Common myeloid progenitor, CD34-positive (primary cell): ENCODE measurements at regions not wholly inside any gene's neighbourhood (a gene's known extent, or its start where the extent isn't known, plus 50 kb on each side); places are given as distances from the start of the nearest gene placed in this dataset.

Experiments used
- CTCF ChIA-PET: fragments of 350-600 bp; sonication (Branson Sonifier 250); formaldehyde crosslinking; loops from one replicate; lab custom pipeline; 2021; ENCODE audit warnings: antibody characterized with exemption; lab: Charles Lee
- POLR2A ChIA-PET: fragments of 350-600 bp; sonication (Branson Sonifier 250); formaldehyde crosslinking; loops from one replicate; lab custom pipeline; 2021; ENCODE audit warnings: antibody characterized with exemption; lab: Charles Lee
- DNase-seq, 3 donors: peaks; one replicate each; pipeline versions ENCODE4 v3.0.0 to v3.0.0-alpha.2; 2013
- H3K27ac ChIP-seq, 2 experiments: 1 replicate in 1 of 2; 2 replicates in 1 of 2; pipeline ENCODE4 v1.7.0; 2013; ENCODE audit warnings: inconsistent platforms in 2 of 2, low read length in 2 of 2, mild to moderate bottlenecking in 2 of 2, low read depth in 1 of 2, moderate library complexity in 1 of 2; ENCODE audit not compliant: severe bottlenecking in 2 of 2, insufficient read depth in 1 of 2, poor library complexity in 1 of 2
- H3K27me3 ChIP-seq, 5 experiments: replicated peaks in 2 of 5; 1 replicate in 3 of 5; 2 replicates in 2 of 5; pipeline versions ENCODE4 v1.6.1 to v1.7.0; 2013; ENCODE audit warnings: low read length in 4 of 5, mild to moderate bottlenecking in 2 of 5, moderate library complexity in 2 of 5, inconsistent platforms in 1 of 5; ENCODE audit not compliant: insufficient read depth in 5 of 5, control insufficient read depth in 4 of 5
- H3K36me3 ChIP-seq, 4 experiments: 1 replicate in 2 of 4; 2 replicates in 2 of 4; pipeline versions ENCODE4 v1.6.1 to v1.7.0; 2013; ENCODE audit warnings: low read length in 3 of 4, control low read depth in 1 of 4, mild to moderate bottlenecking in 1 of 4; ENCODE audit not compliant: control insufficient read depth in 4 of 4, insufficient read depth in 4 of 4
- H3K4me1 ChIP-seq, 4 experiments: 1 replicate in 3 of 4; 2 replicates in 1 of 4; pipeline versions ENCODE4 v1.6.1 to v1.7.1; 2013; ENCODE audit warnings: low read length in 3 of 4, mild to moderate bottlenecking in 3 of 4, control low read depth in 1 of 4, inconsistent platforms in 1 of 4, moderate library complexity in 1 of 4; ENCODE audit not compliant: control insufficient read depth in 4 of 4, insufficient read depth in 4 of 4; ENCODE audit errors: control extremely low read depth in 1 of 4
- H3K4me3 ChIP-seq, 7 experiments: 1 replicate in 4 of 7; 2 replicates in 3 of 7; pipeline versions ENCODE4 v1.5.1 to v1.7.0; 2013; ENCODE audit warnings: mild to moderate bottlenecking in 7 of 7, low read length in 6 of 7, moderate library complexity in 6 of 7, inconsistent platforms in 2 of 7, low read depth in 2 of 7, control low read depth in 1 of 7; ENCODE audit not compliant: insufficient read depth in 4 of 7, control insufficient read depth in 1 of 7; ENCODE audit errors: extremely low read depth in 1 of 7
- H3K9me3 ChIP-seq, 5 experiments: 1 replicate in 4 of 5; 2 replicates in 1 of 5; pipeline versions ENCODE4 v1.6.1 to v1.7.1; 2013; ENCODE audit warnings: low read length in 4 of 5, mild to moderate bottlenecking in 2 of 5, inconsistent platforms in 1 of 5, low read depth in 1 of 5, moderate library complexity in 1 of 5; ENCODE audit not compliant: control insufficient read depth in 4 of 5, insufficient read depth in 2 of 5; ENCODE audit errors: control extremely low read depth in 1 of 5
- WGBS: methylation state at CpG from one replicate; pipeline ENCODE4 v1.1.5; 2013; ENCODE audit not compliant: insufficient coverage; 5-methylcytosine and 5-hydroxymethylcytosine counted together

DNA sequence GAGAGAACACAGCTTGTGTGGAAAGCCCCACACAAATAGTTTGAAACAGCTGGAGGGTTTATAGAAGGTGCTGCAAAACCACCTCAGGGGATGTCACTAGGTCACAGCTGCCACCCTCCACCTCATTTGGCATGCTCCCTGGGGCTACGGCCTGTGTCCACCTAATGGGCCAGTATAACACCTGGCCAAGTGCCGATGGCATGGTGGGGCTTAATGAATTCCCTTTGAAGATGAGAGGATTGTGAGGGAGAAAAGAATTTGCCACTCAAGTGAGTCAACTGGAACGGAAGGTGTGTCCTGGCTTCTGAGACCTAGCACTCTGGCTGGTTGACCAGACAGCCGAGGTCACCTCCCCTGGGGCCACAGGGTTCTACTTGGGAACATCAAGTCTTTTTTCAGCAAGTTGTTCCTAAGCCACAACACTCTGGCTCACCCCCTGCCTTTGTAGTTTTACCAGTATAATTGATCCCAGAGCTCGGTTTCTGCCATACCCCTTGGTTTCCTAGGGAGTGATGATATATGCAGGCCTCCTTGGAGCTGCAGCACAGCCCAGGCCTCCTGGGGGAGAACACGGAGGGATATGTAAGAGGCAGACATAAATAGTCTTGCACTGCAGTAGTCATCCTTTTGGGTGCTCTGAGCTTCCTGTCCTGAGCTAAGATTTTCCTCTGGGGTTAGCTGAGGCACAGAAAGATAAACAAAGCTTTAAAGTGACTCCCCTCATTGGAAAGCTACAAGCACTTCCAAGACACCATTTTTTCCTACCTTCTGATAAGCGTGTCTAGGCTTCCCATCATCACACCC, 178.2 kb upstream of the LPP start:
- no peak for DNase-seq
- Histone ChIP-seq H3K27ac (no peak overlapping the region), H3K36me3 (no peaks in the 10 kb centered on the region), H3K4me3 (no peak overlapping the region), H3K9me3 (peaks cover 0 to 2% (median 0%) of the 10 kb centered on the region in 5 experiments), H3K27me3 (no peaks in the 10 kb centered on the region), H3K4me1 (peaks cover 12 to 41% (median 28%) of the 10 kb centered on the region in 4 experiments)
- WGBS = 96% methylated on average over 5 of the region's 7 CpGs
- CTCF ChIA-PET = interaction anchor here (1.0 to 2.2 kb wide), 3 partner anchors 9 to 27 kb away, joined by 4 to 5 read pairs (median 5); no protein-coding TSS in a partner anchor
- POLR2A ChIA-PET = no interaction called here

DNA sequence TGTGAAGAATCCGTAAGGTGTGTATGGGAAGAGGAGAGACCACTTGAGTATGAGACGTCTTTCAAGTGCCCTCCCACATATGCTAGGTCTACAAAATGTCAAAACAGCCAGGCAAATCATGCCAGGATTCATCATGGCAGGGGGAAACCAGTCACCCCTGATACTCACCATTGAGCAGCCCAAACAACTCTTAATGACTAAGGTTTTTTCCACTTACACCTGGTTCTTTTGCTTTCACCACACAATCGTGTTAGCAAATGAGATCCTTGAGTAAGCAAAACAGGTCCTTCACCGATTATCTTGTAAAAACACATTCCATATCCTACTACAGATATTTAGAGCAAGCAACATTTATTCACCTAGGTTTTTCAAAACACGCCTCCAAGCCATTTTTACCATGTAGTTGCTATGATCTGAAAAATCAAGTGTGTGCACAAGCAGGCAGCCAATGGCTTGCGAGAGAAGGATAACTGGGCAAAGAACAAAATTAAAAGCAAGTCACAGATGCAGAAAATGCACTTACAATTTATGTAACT, 177.5 kb upstream of the LPP start:
- ChIA-PET POLR2A (no interaction called here), CTCF (interaction anchor here (1.2 to 1.6 kb wide), 2 partner anchors 9 to 21 kb away, joined by 3 to 5 read pairs; no protein-coding TSS in a partner anchor)
- Histone ChIP-seq H3K4me3 (no peak overlapping the region), H3K27me3 (no peaks in the 10 kb centered on the region), H3K9me3 (peaks cover 0 to 2% (median 0%) of the 10 kb centered on the region in 5 experiments), H3K4me1 (peaks cover 12 to 43% (median 28%) of the 10 kb centered on the region in 4 experiments), H3K27ac (no peak overlapping the region), H3K36me3 (no peaks in the 10 kb centered on the region)
- no peak for DNase-seq
- whole genome bisulfite sequencing = 95% methylated on average over 3 of the region's 6 CpGs

DNA sequence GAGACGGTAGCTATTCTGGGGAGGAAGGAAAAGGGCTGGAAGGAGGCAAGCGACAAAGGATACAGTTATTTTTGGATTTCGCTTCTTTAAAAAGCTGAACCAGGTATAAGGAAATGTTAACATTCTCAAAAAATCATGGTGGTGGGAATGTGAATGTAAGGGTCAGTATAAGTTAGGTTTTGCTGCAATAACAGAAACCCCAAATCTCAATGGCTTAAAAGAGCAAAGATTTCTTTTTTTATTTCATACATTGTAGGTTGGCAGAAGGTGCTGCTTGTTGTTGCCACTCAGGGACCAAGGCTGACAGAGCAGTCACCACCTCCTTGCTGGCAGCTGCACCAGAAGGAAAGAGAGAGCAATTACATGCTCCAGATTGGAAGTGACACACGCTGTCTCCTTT, 176.3 kb upstream of the LPP start:
- ChIA-PET POLR2A (no interaction called here), CTCF (interaction anchor here (0.6 to 1.3 kb wide), 4 partner anchors 10 to 229 kb away, joined by 3 to 4 read pairs (median 3); no protein-coding TSS in a partner anchor)
- Histone ChIP-seq H3K4me3 (no peak overlapping the region), H3K27me3 (no peaks in the 10 kb centered on the region), H3K27ac (no peak overlapping the region), H3K36me3 (no peaks in the 10 kb centered on the region), H3K9me3 (peaks cover 0 to 2% (median 0%) of the 10 kb centered on the region in 5 experiments), H3K4me1 (peaks cover 12 to 43% (median 28%) of the 10 kb centered on the region in 4 experiments)
- 100% methylated on average over 3 of the region's 4 CpGs for WGBS
- no peak for DNase-seq

DNA sequence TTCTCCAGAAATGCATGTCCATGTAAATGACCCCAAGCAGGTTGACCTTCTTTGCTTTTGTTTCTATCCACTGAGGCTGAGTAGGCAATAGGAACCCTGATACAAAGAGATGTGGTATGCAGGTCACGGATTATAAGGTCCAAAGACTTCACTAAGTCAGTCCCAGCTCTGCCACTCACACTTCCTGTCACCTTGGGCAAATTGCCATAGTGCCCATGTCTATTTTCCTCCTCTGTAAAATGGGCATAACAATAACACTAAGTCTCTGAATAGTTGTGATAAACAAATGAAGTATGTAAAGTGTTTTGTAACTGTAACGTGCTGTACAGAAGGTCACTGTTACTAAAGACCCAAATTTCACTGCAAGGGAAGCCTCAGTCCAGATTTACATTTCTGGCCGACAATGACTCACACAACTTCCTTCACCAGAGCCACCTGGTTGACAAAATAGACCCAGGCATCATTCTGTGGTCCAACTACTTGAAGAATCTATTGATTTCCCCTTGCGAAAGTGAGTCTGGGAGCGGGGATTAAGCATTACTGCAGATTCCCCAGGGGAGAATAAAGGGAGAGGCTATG, 175.4 kb upstream of the LPP start:
- H3K9me3 ChIP-seq = peaks cover 0 to 2% (median 0%) of the 10 kb centered on the region in 5 experiments
- ChIA-PET CTCF (no interaction called here), POLR2A (no interaction called here)
- H3K4me1 ChIP-seq = peaks cover 12 to 43% (median 28%) of the 10 kb centered on the region in 4 experiments
- no peaks in the 10 kb centered on the region for H3K36me3 ChIP-seq
- no peak overlapping the region for H3K4me3 ChIP-seq
- 83% methylated on average over 4 of the region's 5 CpGs for WGBS
- no peak overlapping the region for H3K27ac ChIP-seq
- peak; percentile 23 to 82 (median 78) for DNase-seq
- H3K27me3 ChIP-seq = no peaks in the 10 kb centered on the region

DNA sequence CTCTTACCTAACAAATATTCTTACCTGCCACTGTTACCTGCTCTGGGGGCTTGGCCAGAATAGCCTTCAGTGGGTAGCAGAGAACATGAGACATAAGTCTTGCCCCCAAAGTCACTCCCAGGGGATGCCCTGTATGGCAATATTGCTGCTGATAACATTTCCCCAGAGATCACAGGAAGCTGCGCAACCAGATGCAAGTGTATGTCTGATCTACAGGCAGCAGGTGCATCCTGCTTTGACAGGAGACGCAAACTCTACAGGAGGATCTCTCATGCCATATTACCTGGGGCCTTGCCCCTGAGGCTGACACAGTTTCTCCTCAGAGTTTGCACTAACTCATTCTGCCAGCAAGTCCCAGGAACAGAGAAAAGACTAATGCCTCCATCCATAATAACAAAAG, 174.4 kb upstream of the LPP start:
- peak; percentile 65 to 95 (median 90) for DNase-seq
- Histone ChIP-seq H3K4me3 (no peak overlapping the region), H3K27ac (peak overlapping the region; percentile 4 to 23), H3K4me1 (peaks cover 12 to 35% (median 26%) of the 10 kb centered on the region in 4 experiments), H3K9me3 (peaks cover 0 to 2% (median 0%) of the 10 kb centered on the region in 5 experiments), H3K36me3 (no peaks in the 10 kb centered on the region), H3K27me3 (no peaks in the 10 kb centered on the region)
- ChIA-PET CTCF (interaction anchor here (1.4 kb wide), 2 partner anchors 28 to 80 kb away, joined by 3 to 4 read pairs; no protein-coding TSS in a partner anchor), POLR2A (no interaction called here)
- 18% methylated on average over 2 of the region's 2 CpGs for WGBS

DNA sequence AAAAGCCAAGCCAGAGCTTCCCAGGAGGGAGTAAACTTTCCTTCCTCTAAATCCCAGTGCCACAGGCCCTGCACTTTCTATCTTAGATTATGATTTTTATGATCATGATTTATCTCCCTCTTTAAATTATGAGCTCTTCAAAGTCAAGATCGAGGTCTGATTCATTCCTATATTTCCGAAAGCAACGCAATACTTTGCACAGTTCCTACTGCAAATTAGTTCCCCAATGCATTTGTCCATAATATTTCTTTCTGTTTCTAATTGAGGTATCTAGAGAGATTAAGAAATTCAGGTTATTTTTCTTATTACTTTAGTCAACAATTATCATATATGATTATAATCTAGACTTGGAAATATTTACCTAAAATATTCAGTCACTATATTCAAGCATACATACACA, 173.1 kb upstream of the LPP start:
- no peak for DNase-seq
- no peak overlapping the region for H3K4me3 ChIP-seq
- H3K9me3 ChIP-seq = peaks cover 0 to 2% (median 0%) of the 10 kb centered on the region in 5 experiments
- no peaks in the 10 kb centered on the region for H3K27me3 ChIP-seq
- ChIA-PET CTCF (interaction anchor here (1.1 to 1.4 kb wide), 3 partner anchors 10 to 238 kb away, joined by 3 read pairs; no protein-coding TSS in a partner anchor), POLR2A (no interaction called here)
- H3K27ac ChIP-seq = no peak overlapping the region
- no CpG with 5 or more reads among the region's 3 CpGs for WGBS
- H3K36me3 ChIP-seq = no peaks in the 10 kb centered on the region
- H3K4me1 ChIP-seq = peaks cover 12 to 28% (median 24%) of the 10 kb centered on the region in 4 experiments
